ENCODE measurements at regions not wholly inside any gene's neighbourhood (a gene's known extent, or its start where the extent isn't known, plus 50 kb on each side); places are given as distances from the start of the nearest gene placed in this dataset.

GRCh38 chr18:24762511-24762910, 302.1 kb downstream of the HRH4 start:
- no peak for DNase-seq (ENCODE audit: extremely low read depth in 1 of 11, low read depth in 9 of 11, low spot score in 4 of 11)

- no peak for DNase-seq (ENCODE audit: extremely low read depth in 1 of 11, low read depth in 9 of 11, low spot score in 4 of 11)
These were observed 303.5 kb downstream of the HRH4 start for GRCh38 chr18:24763765-24764513.

- DNase-seq (ENCODE audit: extremely low read depth in 1 of 11, low read depth in 9 of 11, low spot score in 4 of 11) = no peak
These were observed 304.3 kb downstream of the HRH4 start for GRCh38 chr18:24764766-24765165.

GRCh38 chr18:24766376-24766775, 305.9 kb downstream of the HRH4 start:
- DNase-seq (ENCODE audit: extremely low read depth in 1 of 11, low read depth in 9 of 11, low spot score in 4 of 11) = no peak

- no peak for DNase-seq (ENCODE audit: extremely low read depth in 1 of 11, low read depth in 9 of 11, low spot score in 4 of 11)
These were observed 310.0 kb downstream of the HRH4 start for GRCh38 chr18:24770311-24771024.

GRCh38 chr18:24771300-24771699, 310.9 kb downstream of the HRH4 start:
- DNase-seq (ENCODE audit: extremely low read depth in 1 of 11, low read depth in 9 of 11, low spot score in 4 of 11) = no peak

- DNase-seq (ENCODE audit: extremely low read depth in 1 of 11, low read depth in 9 of 11, low spot score in 4 of 11) = no peak
These were observed 312.7 kb downstream of the HRH4 start for GRCh38 chr18:24773101-24773500.

- DNase-seq (ENCODE audit: extremely low read depth in 1 of 11, low read depth in 9 of 11, low spot score in 4 of 11) = no peak
These were observed 315.6 kb downstream of the HRH4 start for GRCh38 chr18:24776019-24776418.

GRCh38 chr18:24778810-24779418, 318.5 kb downstream of the HRH4 start:
- peak in 1 of 11 donors; percentile 31 for DNase-seq (ENCODE audit: extremely low read depth in 1 of 11, low read depth in 9 of 11, low spot score in 4 of 11)

GRCh38 chr18:24782566-24782965, 322.1 kb downstream of the HRH4 start:
- DNase-seq (ENCODE audit: extremely low read depth in 1 of 11, low read depth in 9 of 11, low spot score in 4 of 11) = no peak

GRCh38 chr18:24785019-24785418, 324.6 kb downstream of the HRH4 start:
- no peak for DNase-seq (ENCODE audit: extremely low read depth in 1 of 11, low read depth in 9 of 11, low spot score in 4 of 11)

- no peak for DNase-seq (ENCODE audit: extremely low read depth in 1 of 11, low read depth in 9 of 11, low spot score in 4 of 11)
These were observed 325.6 kb downstream of the HRH4 start for GRCh38 chr18:24786027-24786426.

GRCh38 chr18:24790347-24790746, 329.9 kb downstream of the HRH4 start:
- DNase-seq (ENCODE audit: extremely low read depth in 1 of 11, low read depth in 9 of 11, low spot score in 4 of 11) = no peak

- no peak for DNase-seq (ENCODE audit: extremely low read depth in 1 of 11, low read depth in 9 of 11, low spot score in 4 of 11)
These were observed 331.5 kb downstream of the HRH4 start for GRCh38 chr18:24791751-24792545.

GRCh38 chr18:24793742-24794141, 333.3 kb downstream of the HRH4 start:
- DNase-seq (ENCODE audit: extremely low read depth in 1 of 11, low read depth in 9 of 11, low spot score in 4 of 11) = no peak

GRCh38 chr18:24795129-24795528, 334.7 kb downstream of the HRH4 start:
- no peak for DNase-seq (ENCODE audit: extremely low read depth in 1 of 11, low read depth in 9 of 11, low spot score in 4 of 11)

- no peak for DNase-seq (ENCODE audit: extremely low read depth in 1 of 11, low read depth in 9 of 11, low spot score in 4 of 11)
These were observed 337.5 kb downstream of the HRH4 start for GRCh38 chr18:24797981-24798380.

- no peak for DNase-seq (ENCODE audit: extremely low read depth in 1 of 11, low read depth in 9 of 11, low spot score in 4 of 11)
These were observed 338.7 kb downstream of the HRH4 start for GRCh38 chr18:24799176-24799575.

GRCh38 chr18:24799720-24800119, 339.3 kb downstream of the HRH4 start:
- no peak for DNase-seq (ENCODE audit: extremely low read depth in 1 of 11, low read depth in 9 of 11, low spot score in 4 of 11)

- DNase-seq (ENCODE audit: extremely low read depth in 1 of 11, low read depth in 9 of 11, low spot score in 4 of 11) = no peak
These were observed 340.6 kb downstream of the HRH4 start for GRCh38 chr18:24801001-24801400.
